ENCODE measurements at regions not wholly inside any gene's neighbourhood (a gene's known extent, or its start where the extent isn't known, plus 50 kb on each side); places are given as distances from the start of the nearest gene placed in this dataset.

DNA sequence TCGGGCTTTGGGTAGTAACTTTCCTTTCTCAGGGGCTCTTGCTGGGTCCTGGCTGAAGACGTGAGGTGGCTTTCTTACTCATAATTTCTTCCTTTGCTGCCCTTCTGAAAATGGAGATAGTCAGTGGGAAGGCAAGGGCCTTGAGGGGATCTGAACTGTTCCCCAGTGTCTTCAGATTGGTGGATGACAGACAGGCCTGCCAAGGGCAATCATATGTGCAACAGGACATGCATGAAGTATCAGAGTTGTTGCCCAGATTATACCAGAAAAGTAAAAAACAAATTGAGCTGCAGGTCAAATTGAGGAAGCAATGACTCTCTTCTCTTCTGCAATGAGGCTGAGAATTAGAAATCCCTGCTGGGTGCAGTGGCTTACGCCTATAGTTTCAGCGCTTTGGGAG lies 71.6 kb upstream of the PAX1 start:
- TF ChIP-seq POLR2A (IDR thresholded peaks at IDR 0.05; ENCODE audit: low read depth, low read length) (no peak), TAF1 (IDR thresholded peaks at IDR 0.05; ENCODE audit: low read depth, low read length) (no peak), POU2F2 (IDR thresholded peaks at IDR 0.05; ENCODE audit: low read depth, low read length) (no peak), POLR2AphosphoS5 (IDR thresholded peaks at IDR 0.05; ENCODE audit: low read depth, low read length) (no peak), PAX5 (IDR thresholded peaks at IDR 0.05; ENCODE audit: insufficient read depth, low read length, severe bottlenecking) (no peak)

Data from GM12891 (cell line).